OCI-LY3 (cell line): ENCODE measurements at regions not wholly inside any gene's neighbourhood (a gene's known extent, or its start where the extent isn't known, plus 50 kb on each side); places are given as distances from the start of the nearest gene placed in this dataset.

Experiments
- CTCF ChIP-seq: fragments of 200-600, 300-600 bp; sonication (generic); IDR thresholded peaks from 2 replicates; pipeline ENCODE4 v1.5.1; 2014; ENCODE audit warnings: antibody characterized with exemption, low read length, low read depth
- EZH2phosphoT487 ChIP-seq: fragments of 200-600 bp; shearing (Covaris generic); IDR thresholded peaks from 2 replicates; pipeline ENCODE4 v1.6.1; 2018; ENCODE audit warnings: antibody characterized with exemption, mixed run types, low read depth

GRCh38 chr7:79774150-79774549 is 320.7 kb upstream of the MAGI2 start:
- TF ChIP-seq CTCF, result no peak
- TF ChIP-seq EZH2phosphoT487, result no peak
